Activated CD4-positive, alpha-beta memory T cell treated with anti-CD3 and anti-CD28 coated beads, Interleukin-2, amount 10 ng/mL, durations not matched to agents 7 days and 5 days (primary cell): ENCODE measurements at regions not wholly inside any gene's neighbourhood (a gene's known extent, or its start where the extent isn't known, plus 50 kb on each side); places are given as distances from the start of the nearest gene placed in this dataset.

ENCODE experiments used
- CTCF ChIA-PET: fragments of 350-600 bp; sonication (Branson Sonifier 250); formaldehyde crosslinking; loops from one replicate; lab custom pipeline; 2021; ENCODE audit warnings: antibody characterized with exemption, inconsistent platforms; lab: Charles Lee
- POLR2A ChIA-PET: fragments of 350-600 bp; sonication (Branson Sonifier 250); formaldehyde crosslinking; loops from one replicate; lab custom pipeline; 2021; ENCODE audit warnings: antibody characterized with exemption; lab: Charles Lee
- DNase-seq: peaks from one replicate; pipeline ENCODE4 v3.0.0-alpha.2; 2020
- H3K27ac Mint-ChIP-seq: one replicate; pipeline ENCODE4 v1.8.0; 2021; ENCODE audit warnings: mild to moderate bottlenecking, mixed read lengths
- H3K27me3 Mint-ChIP-seq: one replicate; pipeline ENCODE4 v1.8.0; 2021; ENCODE audit warnings: mixed read lengths
- H3K36me3 Mint-ChIP-seq: one replicate; pipeline ENCODE4 v1.8.0; 2021; ENCODE audit warnings: low read depth, mixed read lengths
- H3K4me1 Mint-ChIP-seq: one replicate; pipeline ENCODE4 v1.8.0; 2021; ENCODE audit warnings: mixed read lengths
- H3K4me3 Mint-ChIP-seq: one replicate; pipeline ENCODE4 v1.8.0; 2021; ENCODE audit warnings: mild to moderate bottlenecking, mixed read lengths
- H3K9me3 Mint-ChIP-seq: one replicate; pipeline ENCODE4 v1.8.0; 2021; ENCODE audit warnings: mixed read lengths

DNA sequence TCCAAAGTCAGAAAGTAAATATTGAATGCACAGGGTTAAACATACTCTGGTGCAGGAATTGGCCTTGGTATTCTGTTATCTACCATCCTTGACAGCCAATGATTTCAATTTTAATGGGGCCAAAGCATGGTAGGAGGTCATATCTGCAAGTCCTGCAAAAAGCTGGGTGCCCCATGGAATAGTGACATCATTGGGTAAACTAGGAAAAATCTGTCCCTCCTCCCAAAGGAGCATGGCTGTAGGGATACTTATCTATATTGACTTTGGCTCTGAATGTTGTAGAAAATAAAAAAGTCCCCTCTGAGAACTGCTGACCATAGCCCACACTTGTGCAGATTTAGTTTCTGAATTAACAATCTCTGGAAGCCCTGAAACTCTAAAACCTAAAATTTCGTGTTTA, 403.2 kb upstream of the SEL1L start:
- no peaks in the 10 kb centered on the region for H3K27me3 Mint-ChIP-seq
- H3K4me1 Mint-ChIP-seq, result no peaks in the 10 kb centered on the region
- DNase-seq, result no peak
- H3K27ac Mint-ChIP-seq, result no peak overlapping the region
- H3K9me3 Mint-ChIP-seq, result no peaks in the 10 kb centered on the region
- CTCF ChIA-PET, result no interaction called here
- POLR2A ChIA-PET, result no interaction called here
- no peaks in the 10 kb centered on the region for H3K36me3 Mint-ChIP-seq
- H3K4me3 Mint-ChIP-seq, result no peak overlapping the region

DNA sequence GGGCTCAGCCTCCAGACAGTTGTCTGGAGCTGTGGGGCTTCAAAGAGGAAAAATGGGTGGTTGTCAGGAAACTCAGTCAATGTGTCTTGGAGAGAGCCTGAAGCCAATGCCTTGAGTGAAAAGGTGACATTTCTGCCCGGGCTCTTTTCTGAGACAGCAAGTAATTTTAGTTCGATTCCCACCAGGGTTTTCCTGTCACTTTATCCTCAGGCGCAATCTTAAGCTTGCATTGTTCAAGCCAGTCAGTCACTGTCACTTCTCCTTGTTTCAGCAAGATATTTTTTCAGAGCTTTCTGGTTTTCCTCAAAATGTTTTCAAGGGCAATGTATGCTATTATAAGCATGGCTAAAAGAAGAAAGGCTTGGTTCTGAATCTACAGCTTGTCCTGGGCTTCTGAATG, 404.7 kb upstream of the SEL1L start:
- no peaks in the 10 kb centered on the region for H3K36me3 Mint-ChIP-seq
- POLR2A ChIA-PET, result no interaction called here
- DNase-seq, result no peak
- H3K27me3 Mint-ChIP-seq, result no peaks in the 10 kb centered on the region
- H3K27ac Mint-ChIP-seq, result no peak overlapping the region
- H3K4me3 Mint-ChIP-seq, result no peak overlapping the region
- peaks cover 2% of the 10 kb centered on the region for H3K9me3 Mint-ChIP-seq
- no peaks in the 10 kb centered on the region for H3K4me1 Mint-ChIP-seq
- CTCF ChIA-PET, result no interaction called here

DNA sequence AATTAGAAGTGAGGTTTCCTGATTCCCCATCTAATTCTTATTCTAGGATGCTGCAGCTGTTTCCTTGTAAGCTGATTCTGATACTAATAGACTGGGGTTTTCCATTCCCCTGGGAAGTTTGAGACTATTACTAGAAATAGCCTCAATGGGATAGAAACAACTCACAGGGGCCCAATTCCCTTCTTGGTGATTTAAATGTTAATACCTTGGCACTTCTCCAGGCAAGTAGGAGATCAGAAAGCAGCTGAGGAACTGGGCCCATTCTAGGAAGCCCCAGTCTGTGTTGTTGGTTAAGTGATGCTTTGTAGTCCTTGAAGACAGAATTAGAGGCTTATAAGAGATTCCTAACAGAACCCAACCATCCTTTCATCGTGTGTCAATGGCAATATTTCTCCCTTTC, 407.0 kb upstream of the SEL1L start:
- H3K36me3 Mint-ChIP-seq, result no peaks in the 10 kb centered on the region
- ChIA-PET POLR2A (no interaction called here), CTCF (no interaction called here)
- H3K27me3 Mint-ChIP-seq, result no peaks in the 10 kb centered on the region
- H3K27ac Mint-ChIP-seq, result no peak overlapping the region
- no peak overlapping the region for H3K4me3 Mint-ChIP-seq
- H3K9me3 Mint-ChIP-seq, result peaks cover 2% of the 10 kb centered on the region
- H3K4me1 Mint-ChIP-seq, result no peaks in the 10 kb centered on the region
- DNase-seq, result no peak

DNA sequence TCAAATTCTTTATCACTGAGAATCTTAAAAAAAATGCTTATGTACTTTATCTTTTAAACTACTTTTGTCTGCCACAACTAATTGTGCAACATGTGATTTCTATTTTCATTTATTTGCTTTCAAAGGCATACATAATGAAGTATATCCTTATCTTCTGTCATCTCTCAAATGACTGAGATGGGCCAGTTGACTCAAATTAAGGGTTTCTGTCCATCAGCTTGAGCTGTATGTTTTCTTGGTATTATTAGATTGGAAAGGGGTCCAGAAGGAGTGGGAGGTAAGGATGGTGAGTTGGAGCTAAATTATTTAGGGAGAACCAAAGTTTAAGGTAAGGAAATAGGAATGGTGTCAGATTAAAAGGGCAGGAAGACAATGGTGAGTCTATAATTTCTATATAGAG, 408.4 kb upstream of the SEL1L start:
- no peak overlapping the region for H3K4me3 Mint-ChIP-seq
- CTCF ChIA-PET, result no interaction called here
- no peak for DNase-seq
- POLR2A ChIA-PET, result no interaction called here
- no peaks in the 10 kb centered on the region for H3K36me3 Mint-ChIP-seq
- no peak overlapping the region for H3K27ac Mint-ChIP-seq
- no peaks in the 10 kb centered on the region for H3K27me3 Mint-ChIP-seq
- H3K9me3 Mint-ChIP-seq, result peaks cover 2% of the 10 kb centered on the region
- H3K4me1 Mint-ChIP-seq, result no peaks in the 10 kb centered on the region

DNA sequence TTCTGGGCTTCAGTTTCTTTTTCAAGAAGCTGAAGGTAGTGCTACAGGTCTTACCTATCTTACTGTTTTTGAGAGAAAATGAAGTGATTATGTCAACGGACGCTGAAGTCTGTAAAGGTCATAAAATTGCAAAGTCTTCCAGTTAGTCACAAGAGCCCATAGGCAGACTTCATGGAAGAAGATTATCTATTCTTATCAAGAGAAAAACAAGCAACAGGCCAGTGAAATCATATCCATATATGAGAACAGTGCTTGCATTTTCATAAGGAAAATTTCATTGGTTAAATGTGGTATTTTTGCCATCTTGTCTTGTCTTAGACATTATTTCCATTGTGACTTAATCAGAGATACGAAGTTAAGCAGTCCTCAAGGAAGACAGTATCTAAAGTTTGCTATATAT, 412.7 kb upstream of the SEL1L start:
- Mint-ChIP-seq H3K4me1 (no peaks in the 10 kb centered on the region), H3K27me3 (no peaks in the 10 kb centered on the region), H3K27ac (no peak overlapping the region), H3K4me3 (no peak overlapping the region), H3K9me3 (peaks cover 2% of the 10 kb centered on the region), H3K36me3 (no peaks in the 10 kb centered on the region)
- no peak for DNase-seq
- CTCF ChIA-PET, result no interaction called here
- POLR2A ChIA-PET, result no interaction called here

DNA sequence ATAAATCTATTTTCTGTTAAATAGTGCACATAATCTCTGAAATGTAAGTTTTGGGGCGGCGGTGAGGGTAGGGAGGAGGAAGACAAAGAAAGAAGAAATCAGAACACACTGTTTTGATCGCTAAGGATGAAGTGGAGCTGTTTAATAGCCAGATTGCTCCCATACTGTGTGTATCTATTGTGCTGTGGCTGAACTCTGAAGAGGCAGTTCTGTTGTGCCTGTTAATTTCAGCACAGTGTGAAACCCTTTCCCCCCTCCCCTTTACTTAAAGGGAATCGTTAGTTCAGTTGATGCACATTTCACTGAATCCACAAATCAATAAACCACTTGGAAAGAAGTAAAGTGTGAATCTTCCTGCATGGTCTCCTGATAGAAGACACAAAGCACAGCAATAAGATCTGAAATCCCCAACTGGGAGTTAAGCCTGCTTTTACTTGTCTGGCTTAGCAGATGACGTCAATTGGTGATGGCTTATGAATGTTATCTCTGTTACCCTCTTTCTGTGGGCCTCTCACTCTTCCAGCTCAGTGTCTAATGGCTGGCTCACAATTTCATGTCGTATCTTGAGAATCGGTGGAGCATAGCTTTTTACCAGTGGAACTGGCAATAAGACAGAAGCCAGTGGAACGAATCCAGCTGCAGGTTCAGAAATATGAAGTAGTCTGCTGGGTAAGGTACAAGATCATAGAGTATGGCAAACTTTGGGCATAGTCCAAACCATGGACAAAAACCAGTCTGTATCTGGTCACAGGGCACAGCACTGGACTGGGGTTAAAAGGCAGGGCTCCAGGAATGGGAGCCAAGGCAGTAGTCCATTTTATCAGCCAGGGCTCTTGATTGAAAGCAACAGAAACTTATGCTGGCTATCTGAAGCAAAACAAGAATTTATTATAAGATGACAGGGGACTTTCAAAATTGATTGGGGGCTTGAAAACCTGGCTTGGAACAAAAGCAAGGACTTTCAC, 413.5 kb upstream of the SEL1L start:
- Mint-ChIP-seq H3K9me3 (peaks cover under 1% of the 10 kb centered on the region), H3K4me3 (no peak overlapping the region), H3K27me3 (no peaks in the 10 kb centered on the region), H3K4me1 (no peaks in the 10 kb centered on the region), H3K27ac (no peak overlapping the region), H3K36me3 (no peaks in the 10 kb centered on the region)
- CTCF ChIA-PET, result no interaction called here
- DNase-seq, result no peak
- POLR2A ChIA-PET, result interaction anchor here (0.7 kb wide), 1 partner anchor 15 kb away, joined by 3 read pairs; no protein-coding TSS in a partner anchor

DNA sequence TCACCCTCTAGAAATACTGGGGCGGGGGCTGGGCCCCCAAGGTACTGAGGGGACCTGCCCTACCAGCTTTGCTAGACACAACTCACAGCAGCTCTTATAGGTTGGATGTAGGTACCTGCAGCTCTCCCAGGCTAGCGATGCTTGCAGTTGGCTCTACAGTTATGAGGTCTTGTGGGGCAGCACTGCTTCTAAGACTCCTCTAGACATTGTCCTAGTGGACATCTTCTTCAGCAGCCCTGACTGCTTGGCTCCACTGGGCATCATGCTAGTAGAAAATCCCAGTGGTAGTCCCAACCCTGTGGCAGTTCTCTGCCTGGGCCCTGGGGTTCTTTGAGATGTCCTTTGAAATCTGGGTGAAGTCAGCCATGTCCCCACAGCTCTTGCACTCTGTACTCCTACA, 419.3 kb upstream of the SEL1L start:
- Mint-ChIP-seq H3K36me3 (no peaks in the 10 kb centered on the region), H3K4me1 (no peaks in the 10 kb centered on the region), H3K27me3 (no peaks in the 10 kb centered on the region), H3K9me3 (peaks cover 6% of the 10 kb centered on the region), H3K27ac (no peak overlapping the region), H3K4me3 (no peak overlapping the region)
- no peak for DNase-seq
- ChIA-PET CTCF (no interaction called here), POLR2A (no interaction called here)

DNA sequence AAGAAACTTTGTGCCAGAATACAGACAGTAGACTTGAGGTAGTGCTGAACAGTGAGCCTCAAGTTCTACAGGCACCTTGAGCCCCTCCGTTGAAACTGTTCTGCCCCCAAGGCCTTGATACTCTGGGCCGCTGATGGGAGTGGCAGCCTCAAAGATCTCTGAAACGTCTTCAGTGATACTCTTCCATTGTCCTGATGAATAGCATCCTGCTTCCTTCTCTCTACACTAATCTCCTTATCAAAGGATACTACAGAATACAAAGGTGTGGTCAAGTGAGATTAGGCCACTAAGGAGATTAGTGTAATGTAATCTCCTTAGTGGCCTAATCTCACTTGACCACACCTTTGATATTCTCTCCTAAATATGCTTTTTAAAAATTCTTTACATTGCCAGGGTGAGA, 419.8 kb upstream of the SEL1L start:
- no peak for DNase-seq

DNA sequence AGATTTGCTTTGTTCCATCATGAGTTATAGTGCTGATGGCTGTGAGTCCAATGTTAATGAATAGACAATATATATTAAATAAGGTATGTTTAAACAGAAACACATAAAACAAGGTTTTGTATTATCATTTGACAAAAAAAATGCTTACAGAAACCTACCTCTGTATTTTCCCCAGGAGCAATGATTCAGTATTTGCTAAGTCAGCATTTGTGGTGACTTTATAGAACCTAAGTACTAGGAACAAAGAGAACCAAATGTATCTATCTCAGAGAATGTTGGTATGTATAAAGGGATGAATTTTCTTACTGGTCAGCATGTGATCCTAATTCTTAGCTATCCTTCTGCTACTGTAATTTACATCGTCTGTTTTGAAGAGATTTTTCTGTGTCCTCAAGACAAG, 421.5 kb upstream of the SEL1L start:
- no peaks in the 10 kb centered on the region for H3K27me3 Mint-ChIP-seq
- no peaks in the 10 kb centered on the region for H3K4me1 Mint-ChIP-seq
- CTCF ChIA-PET, result no interaction called here
- no peak overlapping the region for H3K27ac Mint-ChIP-seq
- H3K36me3 Mint-ChIP-seq, result no peaks in the 10 kb centered on the region
- DNase-seq, result no peak
- no peak overlapping the region for H3K4me3 Mint-ChIP-seq
- POLR2A ChIA-PET, result no interaction called here
- peaks cover 9% of the 10 kb centered on the region for H3K9me3 Mint-ChIP-seq

More for the DNA sequence above, 419.8 kb upstream of the SEL1L start:
- Mint-ChIP-seq H3K36me3 (no peaks in the 10 kb centered on the region), H3K27ac (no peak overlapping the region), H3K4me1 (no peaks in the 10 kb centered on the region), H3K4me3 (no peak overlapping the region), H3K9me3 (peaks cover 6% of the 10 kb centered on the region), H3K27me3 (no peaks in the 10 kb centered on the region)
- CTCF ChIA-PET, result no interaction called here
- POLR2A ChIA-PET, result no interaction called here

DNA sequence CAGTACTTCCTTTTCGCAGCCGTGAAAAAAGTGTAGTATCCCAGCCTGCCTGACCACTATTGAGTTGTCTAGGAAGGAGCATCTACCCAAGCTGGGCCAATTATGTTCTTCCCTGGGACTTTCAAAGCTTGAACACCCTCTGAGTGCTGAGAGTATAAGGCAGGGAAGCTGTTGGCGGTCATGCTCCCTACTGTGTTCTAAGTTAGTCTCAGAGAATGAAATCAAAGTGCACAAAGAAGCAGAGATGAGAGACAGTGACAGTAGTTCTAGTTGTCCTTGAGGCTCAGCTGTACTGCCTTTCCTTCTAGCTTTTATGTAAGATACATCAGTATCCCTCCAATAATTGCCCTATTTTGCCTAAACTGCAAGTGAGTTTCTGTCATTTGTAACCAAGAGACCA, 427.1 kb upstream of the SEL1L start:
- Mint-ChIP-seq H3K4me3 (no peak overlapping the region), H3K36me3 (no peaks in the 10 kb centered on the region), H3K27ac (no peak overlapping the region), H3K27me3 (no peaks in the 10 kb centered on the region), H3K9me3 (peaks cover 6% of the 10 kb centered on the region), H3K4me1 (no peaks in the 10 kb centered on the region)
- POLR2A ChIA-PET, result no interaction called here
- CTCF ChIA-PET, result no interaction called here
- no peak for DNase-seq

DNA sequence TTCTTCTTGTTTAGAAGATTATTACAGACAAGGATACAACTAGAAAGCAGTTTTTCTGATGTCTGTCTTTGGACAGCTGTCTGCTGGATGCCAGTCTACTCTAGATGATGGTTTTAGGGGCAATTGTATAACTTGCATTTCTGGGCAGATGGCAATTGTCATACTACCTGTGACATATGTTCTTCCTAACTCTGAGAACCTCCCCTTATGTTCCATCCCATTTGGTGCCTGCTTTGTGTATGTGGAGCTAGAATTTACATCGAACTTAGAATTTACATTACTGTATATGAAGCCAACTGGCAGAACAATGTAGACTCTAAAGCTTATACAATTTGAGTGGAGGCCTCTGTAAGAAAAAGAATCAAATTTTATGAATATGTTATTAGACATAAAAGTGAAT, 430.2 kb upstream of the SEL1L start:
- Mint-ChIP-seq H3K9me3 (peaks cover 6% of the 10 kb centered on the region), H3K27ac (no peak overlapping the region), H3K4me1 (no peaks in the 10 kb centered on the region), H3K4me3 (no peak overlapping the region), H3K27me3 (no peaks in the 10 kb centered on the region), H3K36me3 (no peaks in the 10 kb centered on the region)
- ChIA-PET POLR2A (no interaction called here), CTCF (no interaction called here)
- DNase-seq, result no peak

DNA sequence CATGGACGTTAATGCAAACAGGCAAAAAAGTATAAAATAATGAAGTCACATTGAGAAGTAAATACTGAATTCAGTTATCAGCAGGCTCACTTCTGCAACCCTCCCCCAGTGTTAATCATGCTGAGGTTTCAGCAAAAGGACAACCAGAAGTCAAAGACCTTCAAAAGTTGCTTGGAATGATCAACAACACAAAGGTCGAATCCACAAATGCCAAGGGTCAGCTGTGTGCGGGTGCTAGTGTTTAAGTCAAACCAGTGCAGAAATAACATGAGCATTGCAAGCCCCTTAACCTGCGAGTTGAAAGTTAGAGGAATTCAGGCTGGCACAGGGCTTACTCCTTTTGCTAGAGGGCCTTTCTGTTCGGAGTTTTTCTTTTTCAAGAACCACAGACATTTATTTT, 436.7 kb upstream of the SEL1L start:
- Mint-ChIP-seq H3K27ac (no peak overlapping the region), H3K27me3 (no peaks in the 10 kb centered on the region), H3K9me3 (peaks cover 8% of the 10 kb centered on the region), H3K4me1 (no peaks in the 10 kb centered on the region), H3K36me3 (no peaks in the 10 kb centered on the region), H3K4me3 (no peak overlapping the region)
- no peak for DNase-seq
- ChIA-PET CTCF (no interaction called here), POLR2A (no interaction called here)

DNA sequence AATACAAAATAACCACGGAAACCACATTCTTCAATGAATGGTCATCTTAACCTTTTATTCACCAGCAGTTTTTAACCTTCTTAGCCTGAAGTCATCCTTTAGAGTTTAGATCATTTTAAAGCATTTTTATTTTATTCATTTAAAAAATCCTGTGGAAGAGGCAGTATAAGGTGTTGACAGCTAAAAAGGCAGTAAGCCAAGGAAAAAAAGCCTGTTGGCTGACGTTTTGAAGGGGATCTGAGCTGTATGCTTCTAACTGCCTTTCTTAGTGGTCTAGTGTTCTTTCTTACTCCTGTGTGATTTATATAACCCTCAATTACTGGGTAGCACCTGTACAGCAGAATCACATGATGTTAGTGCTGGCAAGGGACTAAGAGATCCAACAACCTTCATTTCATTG, 438.3 kb upstream of the SEL1L start:
- H3K36me3 Mint-ChIP-seq, result no peaks in the 10 kb centered on the region
- peaks cover 8% of the 10 kb centered on the region for H3K9me3 Mint-ChIP-seq
- H3K27ac Mint-ChIP-seq, result no peak overlapping the region
- no peak for DNase-seq
- no peaks in the 10 kb centered on the region for H3K27me3 Mint-ChIP-seq
- ChIA-PET CTCF (no interaction called here), POLR2A (no interaction called here)
- no peaks in the 10 kb centered on the region for H3K4me1 Mint-ChIP-seq
- H3K4me3 Mint-ChIP-seq, result no peak overlapping the region

DNA sequence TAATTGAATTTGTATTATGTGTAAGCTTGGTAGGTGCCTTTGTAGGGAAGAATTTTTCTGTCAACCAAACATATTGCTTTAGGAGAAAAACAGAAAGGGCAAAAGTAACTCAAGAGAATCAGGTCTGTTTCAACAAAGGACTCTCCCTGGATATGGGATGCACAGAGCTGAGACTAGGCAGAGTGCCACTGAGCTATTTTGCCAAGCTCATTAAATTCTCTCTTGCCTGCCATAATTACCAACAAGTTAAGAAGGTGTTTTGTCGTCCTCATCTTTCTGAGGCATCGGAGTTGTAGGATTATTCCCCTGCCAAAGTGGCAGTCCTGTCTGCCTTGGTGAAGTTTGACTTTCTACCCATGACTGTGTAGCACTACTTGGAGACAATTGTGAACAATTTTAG, 438.9 kb upstream of the SEL1L start:
- Mint-ChIP-seq H3K27ac (no peak overlapping the region), H3K9me3 (peaks cover 8% of the 10 kb centered on the region), H3K36me3 (no peaks in the 10 kb centered on the region), H3K27me3 (no peaks in the 10 kb centered on the region), H3K4me3 (no peak overlapping the region), H3K4me1 (no peaks in the 10 kb centered on the region)
- no peak for DNase-seq
- ChIA-PET POLR2A (no interaction called here), CTCF (no interaction called here)
